Parathyroid adenoma (tissue), 2 donors: ENCODE measurements at regions not wholly inside any gene's neighbourhood (a gene's known extent, or its start where the extent isn't known, plus 50 kb on each side); places are given as distances from the start of the nearest gene placed in this dataset.

Experiments used
- H2AFZ ChIP-seq: fragments of 300-600 bp; sonication (generic); one replicate; pipeline ENCODE4 v1.7.0; 2017; ENCODE audit warnings: antibody characterized with exemption, mild to moderate bottlenecking
- H3K27ac ChIP-seq: fragments of 300-600 bp; sonication (generic); one replicate; pipeline ENCODE4 v1.7.0; 2017
- H3K27me3 ChIP-seq: fragments of 300-600 bp; sonication (generic); one replicate; pipeline ENCODE4 v1.7.0; 2017; ENCODE audit warnings: low read length; ENCODE audit not compliant: control insufficient read depth, insufficient read depth
- H3K36me3 ChIP-seq: fragments of 300-600 bp; sonication (generic); one replicate; pipeline ENCODE4 v1.7.0; 2017; ENCODE audit warnings: low read length; ENCODE audit not compliant: control insufficient read depth, insufficient read depth
- H3K4me1 ChIP-seq: fragments of 300-600 bp; sonication (generic); one replicate; pipeline ENCODE4 v1.7.0; 2017; ENCODE audit warnings: control low read depth
- H3K4me2 ChIP-seq: fragments of 300-600 bp; sonication (generic); one replicate; pipeline ENCODE4 v1.7.0; 2017; ENCODE audit warnings: low read length
- H3K4me3 ChIP-seq: fragments of 300-600 bp; sonication (generic); one replicate; pipeline ENCODE4 v1.7.0; 2017; ENCODE audit warnings: low read depth, low read length
- H3K79me2 ChIP-seq: fragments of 300-600 bp; sonication (generic); one replicate; pipeline ENCODE4 v1.7.0; 2017; ENCODE audit warnings: control low read depth
- H3K9ac ChIP-seq: fragments of 300-600 bp; sonication (generic); one replicate; pipeline ENCODE4 v1.7.0; 2017; ENCODE audit warnings: mild to moderate bottlenecking
- H3K9me3 ChIP-seq: fragments of 300-600 bp; sonication (generic); one replicate; pipeline ENCODE4 v1.7.0; 2017; ENCODE audit warnings: low read length; ENCODE audit not compliant: control insufficient read depth
- CTCF ChIP-seq: fragments of 300-600 bp; sonication (generic); IDR thresholded peaks from one replicate; pipeline ENCODE4 v1.7.0; 2017; ENCODE audit warnings: antibody characterized with exemption, mild to moderate bottlenecking
- donor health status: primary hyperparathyroidism.

- Histone ChIP-seq H3K4me3 (no peak overlapping the region), H3K9me3 (no peaks in the 10 kb centered on the region), H3K27ac (no peak overlapping the region), H3K36me3 (no peaks in the 10 kb centered on the region), H3K79me2 (no peaks in the 10 kb centered on the region), H3K9ac (no peak overlapping the region), H3K4me2 (no peak overlapping the region), H3K27me3 (no peaks in the 10 kb centered on the region), H2AFZ (no peak overlapping the region), H3K4me1 (no peaks in the 10 kb centered on the region)
- no peak for TF ChIP-seq CTCF
Observed at GRCh38 chr4:180622254-180622653, 1620.9 kb upstream of the TENM3 start.

- H3K4me3 ChIP-seq: no peak overlapping the region
- H3K4me2 ChIP-seq: no peak overlapping the region
- H3K9me3 ChIP-seq: no peaks in the 10 kb centered on the region
- H3K79me2 ChIP-seq: no peaks in the 10 kb centered on the region
- H2AFZ ChIP-seq: no peak overlapping the region
- H3K36me3 ChIP-seq: no peaks in the 10 kb centered on the region
- no peak overlapping the region for H3K27ac ChIP-seq
- no peaks in the 10 kb centered on the region for H3K27me3 ChIP-seq
- TF ChIP-seq CTCF: no peak
- H3K9ac ChIP-seq: no peak overlapping the region
- no peaks in the 10 kb centered on the region for H3K4me1 ChIP-seq
Observed at GRCh38 chr4:180625653-180626052, 1617.5 kb upstream of the TENM3 start.

- H3K4me2 ChIP-seq: no peak overlapping the region
- no peak overlapping the region for H3K9ac ChIP-seq
- no peaks in the 10 kb centered on the region for H3K36me3 ChIP-seq
- H3K27me3 ChIP-seq: no peaks in the 10 kb centered on the region
- no peaks in the 10 kb centered on the region for H3K79me2 ChIP-seq
- H3K4me3 ChIP-seq: no peak overlapping the region
- no peaks in the 10 kb centered on the region for H3K9me3 ChIP-seq
- H2AFZ ChIP-seq: no peak overlapping the region
- H3K27ac ChIP-seq: no peak overlapping the region
- H3K4me1 ChIP-seq: no peaks in the 10 kb centered on the region
- no peak for TF ChIP-seq CTCF
Observed at GRCh38 chr4:180630012-180630665, 1613.1 kb upstream of the TENM3 start.

GRCh38 chr4:180634306-180634705, 1608.9 kb upstream of the TENM3 start:
- Histone ChIP-seq H3K4me2 (no peak overlapping the region), H3K4me1 (no peaks in the 10 kb centered on the region), H2AFZ (no peak overlapping the region), H3K27ac (no peak overlapping the region), H3K27me3 (no peaks in the 10 kb centered on the region), H3K9ac (no peak overlapping the region), H3K4me3 (no peak overlapping the region), H3K9me3 (no peaks in the 10 kb centered on the region), H3K79me2 (no peaks in the 10 kb centered on the region), H3K36me3 (no peaks in the 10 kb centered on the region)
- no peak for TF ChIP-seq CTCF

- H3K4me3 ChIP-seq: no peak overlapping the region
- no peak overlapping the region for H3K4me2 ChIP-seq
- no peak overlapping the region for H3K27ac ChIP-seq
- TF ChIP-seq CTCF: no peak
- H3K4me1 ChIP-seq: no peaks in the 10 kb centered on the region
- no peaks in the 10 kb centered on the region for H3K27me3 ChIP-seq
- no peak overlapping the region for H3K9ac ChIP-seq
- H3K36me3 ChIP-seq: no peaks in the 10 kb centered on the region
- no peaks in the 10 kb centered on the region for H3K9me3 ChIP-seq
- no peaks in the 10 kb centered on the region for H3K79me2 ChIP-seq
- no peak overlapping the region for H2AFZ ChIP-seq
Observed at GRCh38 chr4:180635281-180635680, 1607.9 kb upstream of the TENM3 start.
